Peyer's patch (tissue), 4 donors: ENCODE measurements at regions not wholly inside any gene's neighbourhood (a gene's known extent, or its start where the extent isn't known, plus 50 kb on each side); places are given as distances from the start of the nearest gene placed in this dataset.

Experiments
- DNase-seq, 3 donors: peaks; one replicate each; pipeline ENCODE4 v3.0.0-alpha.2; 2017 to 2019
- H3K27ac ChIP-seq, 4 donors: fragments of 200-600 bp; sonication (generic); one replicate each; pipeline ENCODE4 v1.5.1; 2016 to 2019
- H3K27me3 ChIP-seq, 2 donors: fragments of 200-600 bp; sonication (generic); one replicate each; pipeline ENCODE4 v1.5.1; 2019
- H3K36me3 ChIP-seq, 3 donors: fragments of 200-600 bp; sonication (generic); one replicate each; pipeline ENCODE4 v1.5.1; 2016 to 2019
- H3K4me1 ChIP-seq, 4 donors: fragments of 200-600 bp; sonication (generic); one replicate each; pipeline ENCODE4 v1.5.1; 2016 to 2019
- H3K4me3 ChIP-seq, 4 donors: fragments of 200-600 bp; sonication (generic); 1 replicate in 3 of 4; 2 replicates in 1 of 4; pipeline ENCODE4 v1.5.1; 2016 to 2019; ENCODE audit warnings: mild to moderate bottlenecking in 1 of 4
- H3K9me3 ChIP-seq, 4 donors: fragments of 200-600 bp; sonication (generic); one replicate each; pipeline ENCODE4 v1.5.1; 2016 to 2019; ENCODE audit warnings: mild to moderate bottlenecking in 1 of 4
- CTCF ChIP-seq, 6 experiments: fragments of 450-650 bp in 4 of 6; fragments of 200-600 bp in 2 of 6; sonication (generic) in 1 of 6; IDR thresholded peaks; one replicate each; pipeline ENCODE4 v1.5.1; 2017 to 2019; ENCODE audit warnings: antibody characterized with exemption in 6 of 6, mild to moderate bottlenecking in 3 of 6, moderate library complexity in 1 of 6
- POLR2A ChIP-seq, 2 donors: fragments of 450-650 bp; IDR thresholded peaks; one replicate each; pipeline ENCODE4 v1.5.1; 2017; ENCODE audit warnings: antibody characterized with exemption in 2 of 2, mild to moderate bottlenecking in 2 of 2, moderate library complexity in 2 of 2

GRCh38 chr12:77469578-77470333, 360.9 kb upstream of the NAV3 start:
- H3K27me3 ChIP-seq, result no peaks in the 10 kb centered on the region
- H3K36me3 ChIP-seq, result no peaks in the 10 kb centered on the region
- TF ChIP-seq CTCF (IDR thresholded peaks at IDR 0.05) (no peak), POLR2A (IDR thresholded peaks at IDR 0.05) (no peak)
- H3K27ac ChIP-seq, result no peak overlapping the region
- H3K4me3 ChIP-seq, result no peak overlapping the region
- DNase-seq, result no peak
- no peaks in the 10 kb centered on the region for H3K9me3 ChIP-seq
- H3K4me1 ChIP-seq, result no peaks in the 10 kb centered on the region

DNA sequence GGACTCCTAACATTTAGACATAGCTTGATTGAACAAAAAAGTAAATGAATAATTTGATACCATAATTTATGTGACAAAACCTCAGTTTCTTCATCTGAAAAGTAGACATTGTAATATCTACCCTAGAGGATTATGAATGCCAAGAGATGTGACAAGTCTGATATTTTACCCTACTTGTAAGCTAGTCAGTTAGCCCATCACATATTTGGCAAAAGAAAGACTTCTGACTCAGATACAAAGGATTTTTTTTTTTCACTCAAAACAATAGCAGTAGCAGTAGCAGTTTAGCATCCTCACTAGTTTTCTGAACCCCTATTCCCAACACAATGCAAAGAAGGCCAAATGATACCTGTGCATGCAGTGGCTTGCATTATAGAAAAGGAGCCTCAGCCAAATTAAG, 377.3 kb upstream of the E2F7 start:
- no peak overlapping the region for H3K27ac ChIP-seq
- TF ChIP-seq POLR2A (IDR thresholded peaks at IDR 0.05), result no peak
- no peak for TF ChIP-seq CTCF (IDR thresholded peaks at IDR 0.05)
- H3K4me3 ChIP-seq, result no peak overlapping the region
- no peaks in the 10 kb centered on the region for H3K36me3 ChIP-seq
- no peaks in the 10 kb centered on the region for H3K27me3 ChIP-seq
- DNase-seq, result no peak
- no peaks in the 10 kb centered on the region for H3K9me3 ChIP-seq
- H3K4me1 ChIP-seq, result no peaks in the 10 kb centered on the region

DNA sequence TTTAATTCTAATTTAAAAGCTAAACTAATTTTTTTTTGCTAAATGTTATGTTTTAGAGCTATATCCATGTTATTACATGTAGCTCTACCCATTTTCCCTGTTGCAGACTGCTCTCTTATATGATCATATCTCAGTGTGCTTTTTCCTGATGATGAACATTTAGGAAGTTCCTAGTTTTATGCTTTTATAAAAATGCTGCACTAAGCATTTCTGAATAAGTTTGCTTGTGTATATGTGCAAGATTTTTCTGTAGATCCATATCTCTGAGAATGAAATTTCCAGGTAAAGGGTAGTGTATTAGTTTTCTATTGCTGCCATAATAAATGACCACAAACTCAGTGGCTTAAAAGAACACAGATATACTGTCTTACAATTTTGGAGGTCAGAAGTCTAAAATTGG, 374.4 kb upstream of the E2F7 start:
- no peaks in the 10 kb centered on the region for H3K36me3 ChIP-seq
- TF ChIP-seq POLR2A (IDR thresholded peaks at IDR 0.05), result no peak
- no peak for TF ChIP-seq CTCF (IDR thresholded peaks at IDR 0.05)
- H3K4me3 ChIP-seq, result no peak overlapping the region
- no peaks in the 10 kb centered on the region for H3K4me1 ChIP-seq
- no peaks in the 10 kb centered on the region for H3K9me3 ChIP-seq
- DNase-seq, result no peak
- no peaks in the 10 kb centered on the region for H3K27me3 ChIP-seq
- H3K27ac ChIP-seq, result no peak overlapping the region

GRCh38 chr12:77438644-77439043, 373.3 kb upstream of the E2F7 start:
- Histone ChIP-seq H3K27me3 (no peaks in the 10 kb centered on the region), H3K36me3 (no peaks in the 10 kb centered on the region), H3K9me3 (no peaks in the 10 kb centered on the region), H3K4me1 (no peaks in the 10 kb centered on the region), H3K27ac (no peak overlapping the region), H3K4me3 (no peak overlapping the region)
- no peak for TF ChIP-seq POLR2A (IDR thresholded peaks at IDR 0.05)
- TF ChIP-seq CTCF (IDR thresholded peaks at IDR 0.05), result no peak
- DNase-seq, result no peak

DNA sequence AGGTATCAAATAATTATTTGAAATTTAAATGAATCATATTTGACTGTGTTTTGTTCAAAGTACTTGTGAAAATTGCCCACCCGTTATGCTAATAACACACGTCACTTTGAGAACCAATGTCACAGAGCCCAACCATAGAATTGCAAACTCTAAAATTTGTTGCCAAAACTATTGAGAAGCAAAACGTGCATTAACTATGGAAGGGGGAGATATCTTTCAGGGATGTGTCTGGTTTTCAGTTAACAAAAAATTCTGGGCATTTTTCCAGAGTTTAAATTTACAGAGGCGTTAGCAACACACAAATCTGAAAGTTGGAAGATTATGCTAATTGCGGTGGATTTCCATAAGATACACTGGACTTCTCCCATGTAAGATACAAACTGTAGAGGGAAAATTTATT, 371.8 kb upstream of the E2F7 start:
- Histone ChIP-seq H3K4me3 (no peak overlapping the region), H3K27me3 (no peaks in the 10 kb centered on the region), H3K4me1 (no peaks in the 10 kb centered on the region), H3K36me3 (no peaks in the 10 kb centered on the region), H3K9me3 (no peaks in the 10 kb centered on the region), H3K27ac (no peak overlapping the region)
- no peak for TF ChIP-seq CTCF (IDR thresholded peaks at IDR 0.05)
- no peak for TF ChIP-seq POLR2A (IDR thresholded peaks at IDR 0.05)
- DNase-seq, result no peak
